MCF 10A (cell line): ENCODE measurements at regions not wholly inside any gene's neighbourhood (a gene's known extent, or its start where the extent isn't known, plus 50 kb on each side); places are given as distances from the start of the nearest gene placed in this dataset.
"Not testable (repeated sequence)": the region's sequence is repeated elsewhere in the genome, so short reads cannot be mapped to it uniquely, and the experiment has no call there.

Experiments
- BruUV-seq: library from RNA; stranded (reverse); fragments of 400-500 nt; replicated peaks from 2 replicates; lab custom pipeline; 2021; lab: Mats Ljungman, UMichigan
- CTCF ChIA-PET: fragments of 300-600 bp; sonication (Branson Sonifier 250); formaldehyde crosslinking; extraction: SDS; loops from one replicate; lab custom pipeline; 2021; ENCODE audit warnings: antibody characterized with exemption, inconsistent platforms; lab: Yijun Ruan, JAX
- POLR2A ChIA-PET: fragments of 300-600, 350-650 bp; sonication (Branson Sonifier 250); formaldehyde crosslinking; extraction: SDS; loops from one replicate; lab custom pipeline; 2020; ENCODE audit warnings: antibody characterized with exemption, inconsistent platforms; lab: Yijun Ruan, JAX
- DNase-seq: peaks from one replicate; pipeline ENCODE4 v3.0.0-alpha.2; 2018; ENCODE audit not compliant: unreplicated experiment
- H3K27ac Mint-ChIP-seq: one replicate; pipeline ENCODE4 v1.8.0; 2022; ENCODE audit warnings: mild to moderate bottlenecking, low read depth, mixed read lengths; ENCODE audit not compliant: unreplicated experiment
- H3K27me3 Mint-ChIP-seq: one replicate; pipeline ENCODE4 v1.8.0; 2022; ENCODE audit warnings: mixed read lengths; ENCODE audit not compliant: insufficient read depth, unreplicated experiment
- H3K36me3 Mint-ChIP-seq: one replicate; pipeline ENCODE4 v1.8.0; 2022; ENCODE audit warnings: mild to moderate bottlenecking, moderate library complexity, mixed read lengths; ENCODE audit not compliant: insufficient read depth, unreplicated experiment
- H3K4me1 Mint-ChIP-seq: one replicate; pipeline ENCODE4 v1.8.0; 2022; ENCODE audit warnings: mixed read lengths; ENCODE audit not compliant: insufficient read depth, unreplicated experiment
- H3K4me3 Mint-ChIP-seq: one replicate; pipeline ENCODE4 v1.8.0; 2022; ENCODE audit warnings: mild to moderate bottlenecking, moderate library complexity, mixed read lengths; ENCODE audit not compliant: unreplicated experiment
- H3K9me3 Mint-ChIP-seq: one replicate; pipeline ENCODE4 v1.8.0; 2022; ENCODE audit warnings: mixed read lengths; ENCODE audit not compliant: unreplicated experiment
- intact Hi-C: fragments of 100-400 bp; cut with micrococcal nuclease; formaldehyde crosslinking; loops from 2 replicates; pipeline ENCODE4 v1.14.1; 2022
- TF ChIP-seq, protein P1 (sequence below): fragments of 200-600 bp; IDR thresholded peaks from one replicate; pipeline ENCODE4 v1.8.0; 2022; ENCODE audit warnings: antibody characterized with exemption, mild to moderate bottlenecking; ENCODE audit not compliant: unreplicated experiment

DNA sequence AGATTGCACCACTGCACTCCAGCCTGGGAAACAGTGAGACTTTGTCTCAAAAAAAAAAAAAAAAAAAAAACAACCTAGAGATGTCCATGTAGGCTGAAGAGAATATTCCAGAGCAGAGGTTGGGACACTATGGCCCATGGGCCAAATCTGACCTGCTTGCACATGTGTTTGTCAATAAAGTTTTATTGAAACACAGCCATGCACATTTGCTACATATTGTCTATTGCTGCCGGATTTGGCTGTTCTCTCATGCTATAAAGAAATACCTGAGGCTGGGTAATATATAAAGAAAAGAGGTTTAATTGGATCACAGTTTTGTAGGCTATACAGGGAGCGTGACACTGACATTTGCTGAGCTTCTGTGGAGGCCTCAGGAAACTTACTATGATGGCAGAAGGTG, 102.3 kb upstream of the FAM90A26 start:
- H3K36me3 Mint-ChIP-seq, DNase-seq, H3K4me3 Mint-ChIP-seq, H3K27ac Mint-ChIP-seq, CTCF ChIA-PET, H3K4me1 Mint-ChIP-seq, POLR2A ChIA-PET, BruUV-seq, intact Hi-C loops, H3K27me3 Mint-ChIP-seq: not testable (repeated sequence)
- peaks cover 40% of the 10 kb centered on the region for H3K9me3 Mint-ChIP-seq

DNA sequence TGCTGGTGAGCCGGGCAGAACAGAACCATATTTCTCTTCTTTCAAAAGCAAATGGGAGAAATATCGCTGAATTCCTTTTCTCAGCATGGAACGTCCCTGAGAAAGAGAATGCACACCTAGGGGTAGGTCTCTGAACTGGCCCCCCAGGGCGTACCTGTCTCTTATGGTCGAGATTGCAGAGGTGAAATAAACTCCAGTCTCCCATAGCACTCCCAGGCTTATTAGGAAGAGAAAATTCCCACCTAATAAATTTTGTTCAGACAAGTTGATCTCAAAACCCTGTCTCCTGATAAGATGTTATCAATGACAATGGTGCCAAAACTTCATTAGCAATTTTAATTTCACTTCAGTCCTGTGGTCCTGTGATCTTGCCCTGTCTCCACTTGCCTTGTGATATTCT, 106.6 kb upstream of the FAM90A26 start:
- CTCF ChIA-PET, H3K4me1 Mint-ChIP-seq, DNase-seq, BruUV-seq, H3K27me3 Mint-ChIP-seq, H3K27ac Mint-ChIP-seq, H3K4me3 Mint-ChIP-seq, POLR2A ChIA-PET, intact Hi-C loops, H3K36me3 Mint-ChIP-seq: not testable (repeated sequence)
- peaks cover 23% of the 10 kb centered on the region for H3K9me3 Mint-ChIP-seq

DNA sequence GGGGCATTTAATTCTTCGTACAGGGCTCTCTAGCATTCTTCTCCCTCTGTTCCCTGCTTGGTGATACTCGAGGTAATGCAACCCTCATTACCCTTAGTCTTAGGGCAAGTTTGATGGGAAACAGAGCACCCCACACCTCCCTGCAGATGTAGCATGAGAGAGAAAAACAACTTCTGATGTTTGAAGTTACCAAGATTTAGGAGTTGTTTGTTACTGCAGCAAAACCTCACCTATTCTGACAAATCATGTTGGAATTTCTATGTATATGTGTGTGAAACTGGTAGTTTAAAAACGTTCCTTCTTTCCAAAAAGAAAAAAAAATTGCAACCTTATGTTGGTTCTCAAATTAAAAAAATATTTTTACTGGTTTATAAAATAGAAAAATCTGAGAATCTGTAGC, 145.3 kb upstream of the FAM90A26 start:
- H3K4me3 Mint-ChIP-seq, H3K27me3 Mint-ChIP-seq, BruUV-seq, intact Hi-C loops, H3K36me3 Mint-ChIP-seq, POLR2A ChIA-PET, H3K27ac Mint-ChIP-seq, DNase-seq, CTCF ChIA-PET, H3K4me1 Mint-ChIP-seq: not testable (repeated sequence)
- H3K9me3 Mint-ChIP-seq = peaks cover 31% of the 10 kb centered on the region

DNA sequence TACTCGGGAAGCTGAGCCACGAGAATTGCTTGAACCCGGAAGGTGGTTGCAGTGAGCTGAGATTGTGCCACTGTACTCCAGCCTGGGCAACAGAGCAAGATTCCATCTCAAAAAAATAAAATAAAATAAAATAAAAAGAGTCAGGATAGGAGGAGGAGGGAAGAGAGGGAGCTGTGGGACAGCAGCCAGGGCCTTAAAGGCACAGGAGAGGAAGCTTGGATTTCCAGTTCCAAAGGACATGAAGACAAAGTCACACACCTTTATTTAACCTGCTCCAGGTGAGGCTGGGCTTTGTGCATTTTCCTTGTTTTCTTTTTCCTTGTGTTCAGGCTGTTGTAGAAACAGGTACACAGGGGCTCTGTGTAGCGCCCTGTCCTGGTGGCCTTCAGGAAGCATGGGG, 138.2 kb upstream of the HMX1 start:
- H3K27me3 Mint-ChIP-seq, H3K4me1 Mint-ChIP-seq, H3K4me3 Mint-ChIP-seq, intact Hi-C loops, BruUV-seq, H3K36me3 Mint-ChIP-seq, DNase-seq, H3K9me3 Mint-ChIP-seq, POLR2A ChIA-PET, H3K27ac Mint-ChIP-seq: not testable (repeated sequence)
- CTCF ChIA-PET = interaction anchor here (1.0 kb wide), 1 partner anchor 48 kb away, joined by 3 read pairs; no protein-coding TSS in a partner anchor

DNA sequence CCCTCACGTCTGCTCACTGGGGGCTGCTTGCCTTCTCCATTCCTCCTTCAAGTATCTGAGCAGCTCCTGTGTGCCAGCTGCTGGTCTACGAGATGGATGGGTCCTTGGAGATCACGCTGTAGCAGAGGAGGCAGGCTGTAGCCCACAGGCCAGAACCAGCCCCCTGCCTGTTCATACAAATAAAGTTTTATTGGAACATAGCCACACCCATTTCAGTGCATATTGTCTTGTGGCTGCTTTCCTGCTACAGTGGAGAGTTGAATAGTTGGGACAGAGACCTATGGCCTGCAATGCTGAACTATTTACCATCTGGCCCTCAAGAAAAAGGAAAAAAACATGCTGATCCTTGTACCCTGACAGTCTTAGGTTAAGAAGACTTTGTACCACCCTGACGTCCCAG, 136.8 kb upstream of the HMX1 start:
- BruUV-seq, H3K9me3 Mint-ChIP-seq, CTCF ChIA-PET: not testable (repeated sequence)

DNA sequence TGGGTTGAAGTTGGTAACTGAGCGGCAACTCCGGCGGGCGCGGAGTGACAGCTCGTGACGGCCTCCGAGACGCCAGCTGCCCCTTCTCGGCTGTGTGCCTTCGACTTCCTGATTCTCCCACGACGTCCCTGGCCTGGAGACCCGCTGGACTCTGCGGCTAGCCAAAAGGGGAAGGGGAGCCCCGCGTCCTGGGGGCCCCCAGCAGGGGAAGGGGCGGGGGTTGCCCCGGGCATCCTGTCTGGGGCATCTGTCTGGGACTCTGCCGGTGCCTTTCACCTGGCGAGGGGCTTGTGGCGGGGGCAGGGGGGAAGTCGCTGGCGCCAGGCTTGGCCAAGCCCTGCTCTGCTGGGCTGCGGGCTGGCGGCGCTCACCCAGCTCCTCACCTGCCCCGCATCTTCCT, 129.5 kb upstream of the HMX1 start:
- BruUV-seq, intact Hi-C loops, CTCF ChIA-PET, H3K27me3 Mint-ChIP-seq, POLR2A ChIA-PET, H3K4me3 Mint-ChIP-seq, H3K9me3 Mint-ChIP-seq, H3K27ac Mint-ChIP-seq, DNase-seq, H3K4me1 Mint-ChIP-seq, H3K36me3 Mint-ChIP-seq: not testable (repeated sequence)

More for the DNA sequence above, 136.8 kb upstream of the HMX1 start:
- H3K36me3 Mint-ChIP-seq, H3K4me1 Mint-ChIP-seq, H3K27ac Mint-ChIP-seq, H3K4me3 Mint-ChIP-seq, intact Hi-C loops, POLR2A ChIA-PET, DNase-seq, H3K27me3 Mint-ChIP-seq: not testable (repeated sequence)

DNA sequence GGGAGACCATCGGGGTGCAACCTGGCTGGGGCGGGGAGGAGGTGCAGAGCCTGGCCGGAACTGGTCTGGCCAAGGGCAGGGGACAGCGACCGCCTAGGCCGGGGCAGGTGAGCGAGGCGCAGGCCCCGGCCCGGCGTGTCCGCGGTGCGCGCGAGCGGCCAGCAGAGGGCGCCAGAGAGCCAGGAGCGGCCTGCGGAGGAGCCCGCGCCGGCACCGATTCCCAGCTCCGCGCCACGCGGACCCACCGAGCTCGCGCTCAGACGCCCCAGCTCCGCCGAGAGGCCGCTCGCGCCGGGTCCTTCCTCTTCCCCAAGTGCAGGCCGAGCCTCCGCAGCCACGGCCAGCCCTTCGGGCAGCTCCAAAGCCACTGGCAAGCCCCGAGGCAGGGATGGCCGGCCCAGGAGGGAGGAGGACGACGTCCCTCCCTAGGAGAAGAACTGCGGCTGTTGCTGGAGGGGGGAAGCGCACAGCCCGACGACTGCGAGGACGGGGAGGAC, 128.9 kb upstream of the HMX1 start:
- H3K36me3 Mint-ChIP-seq, H3K27ac Mint-ChIP-seq, H3K4me1 Mint-ChIP-seq, H3K27me3 Mint-ChIP-seq, intact Hi-C loops, H3K4me3 Mint-ChIP-seq, DNase-seq, POLR2A ChIA-PET, CTCF ChIA-PET, H3K9me3 Mint-ChIP-seq, BruUV-seq: not testable (repeated sequence)
- TF ChIP-seq, protein P1, sequence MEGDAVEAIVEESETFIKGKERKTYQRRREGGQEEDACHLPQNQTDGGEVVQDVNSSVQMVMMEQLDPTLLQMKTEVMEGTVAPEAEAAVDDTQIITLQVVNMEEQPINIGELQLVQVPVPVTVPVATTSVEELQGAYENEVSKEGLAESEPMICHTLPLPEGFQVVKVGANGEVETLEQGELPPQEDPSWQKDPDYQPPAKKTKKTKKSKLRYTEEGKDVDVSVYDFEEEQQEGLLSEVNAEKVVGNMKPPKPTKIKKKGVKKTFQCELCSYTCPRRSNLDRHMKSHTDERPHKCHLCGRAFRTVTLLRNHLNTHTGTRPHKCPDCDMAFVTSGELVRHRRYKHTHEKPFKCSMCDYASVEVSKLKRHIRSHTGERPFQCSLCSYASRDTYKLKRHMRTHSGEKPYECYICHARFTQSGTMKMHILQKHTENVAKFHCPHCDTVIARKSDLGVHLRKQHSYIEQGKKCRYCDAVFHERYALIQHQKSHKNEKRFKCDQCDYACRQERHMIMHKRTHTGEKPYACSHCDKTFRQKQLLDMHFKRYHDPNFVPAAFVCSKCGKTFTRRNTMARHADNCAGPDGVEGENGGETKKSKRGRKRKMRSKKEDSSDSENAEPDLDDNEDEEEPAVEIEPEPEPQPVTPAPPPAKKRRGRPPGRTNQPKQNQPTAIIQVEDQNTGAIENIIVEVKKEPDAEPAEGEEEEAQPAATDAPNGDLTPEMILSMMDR = peak; percentile 30

DNA sequence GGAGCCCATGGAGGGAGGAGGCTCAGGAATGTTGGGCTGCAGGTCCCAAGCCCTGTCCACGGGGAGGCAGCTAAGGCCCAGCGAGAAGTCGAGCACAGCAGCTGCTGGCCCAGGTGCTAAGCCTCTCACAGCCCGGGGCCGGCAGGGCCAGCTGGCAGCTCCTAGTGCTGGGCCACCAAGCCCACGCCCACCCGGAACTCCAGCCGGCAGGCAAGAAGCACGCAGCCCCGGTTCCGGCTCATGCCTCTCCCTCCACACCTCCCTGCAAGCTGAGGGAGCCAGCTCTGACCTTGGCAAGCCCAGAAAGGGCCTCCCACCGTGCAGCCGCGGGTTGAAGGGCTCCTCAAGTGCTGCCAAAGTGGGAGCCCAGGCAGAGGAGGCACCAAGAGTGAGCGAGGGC, 121.3 kb upstream of the HMX1 start:
- POLR2A ChIA-PET, H3K27ac Mint-ChIP-seq, H3K36me3 Mint-ChIP-seq, intact Hi-C loops, H3K4me1 Mint-ChIP-seq, H3K4me3 Mint-ChIP-seq, DNase-seq, H3K27me3 Mint-ChIP-seq, BruUV-seq: not testable (repeated sequence)
- peaks cover 25% of the 10 kb centered on the region for H3K9me3 Mint-ChIP-seq
- CTCF ChIA-PET = interaction anchor here (0.9 kb wide), 1 partner anchor 9 kb away, joined by 3 read pairs; no protein-coding TSS in a partner anchor

DNA sequence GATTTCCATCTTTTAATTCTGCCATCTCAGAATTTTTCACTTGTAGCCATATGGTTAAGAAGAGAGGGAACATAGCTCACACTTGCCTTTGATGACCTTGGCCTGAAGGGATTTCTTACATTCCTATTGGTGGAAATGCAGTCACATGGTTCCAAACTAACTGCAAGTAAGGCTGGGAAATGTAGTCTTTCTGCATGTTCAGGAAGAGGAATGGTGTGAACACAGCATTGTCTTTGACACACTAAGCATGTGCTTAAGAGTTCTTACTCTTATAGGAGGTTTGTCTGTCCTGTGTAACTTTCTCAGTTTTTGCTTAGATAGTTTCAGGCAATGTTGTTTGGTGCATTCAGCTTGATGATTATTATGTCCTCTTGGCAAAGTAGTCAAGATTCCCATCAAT, 119.8 kb upstream of the HMX1 start:
- CTCF ChIA-PET = not testable (repeated sequence)
- peaks cover 21% of the 10 kb centered on the region for H3K9me3 Mint-ChIP-seq

More for the DNA sequence above, 119.8 kb upstream of the HMX1 start:
- intact Hi-C loops, H3K27ac Mint-ChIP-seq, H3K4me1 Mint-ChIP-seq, BruUV-seq, H3K27me3 Mint-ChIP-seq, H3K4me3 Mint-ChIP-seq, DNase-seq, H3K36me3 Mint-ChIP-seq, POLR2A ChIA-PET: not testable (repeated sequence)
